ENCODE measurements at regions not wholly inside any gene's neighbourhood (a gene's known extent, or its start where the extent isn't known, plus 50 kb on each side); places are given as distances from the start of the nearest gene placed in this dataset.

- Mint-ChIP-seq H3K4me3 (no peak overlapping the region), H3K27ac (no peak overlapping the region), H3K36me3 (ENCODE audit: low read depth) (no peaks in the 10 kb centered on the region), H3K27me3 (ENCODE audit: low read depth) (no peaks in the 10 kb centered on the region), H3K9me3 (peaks cover 2% of the 10 kb centered on the region), H3K4me1 (peaks cover 27% of the 10 kb centered on the region)
- TF ChIP-seq, protein P1, sequence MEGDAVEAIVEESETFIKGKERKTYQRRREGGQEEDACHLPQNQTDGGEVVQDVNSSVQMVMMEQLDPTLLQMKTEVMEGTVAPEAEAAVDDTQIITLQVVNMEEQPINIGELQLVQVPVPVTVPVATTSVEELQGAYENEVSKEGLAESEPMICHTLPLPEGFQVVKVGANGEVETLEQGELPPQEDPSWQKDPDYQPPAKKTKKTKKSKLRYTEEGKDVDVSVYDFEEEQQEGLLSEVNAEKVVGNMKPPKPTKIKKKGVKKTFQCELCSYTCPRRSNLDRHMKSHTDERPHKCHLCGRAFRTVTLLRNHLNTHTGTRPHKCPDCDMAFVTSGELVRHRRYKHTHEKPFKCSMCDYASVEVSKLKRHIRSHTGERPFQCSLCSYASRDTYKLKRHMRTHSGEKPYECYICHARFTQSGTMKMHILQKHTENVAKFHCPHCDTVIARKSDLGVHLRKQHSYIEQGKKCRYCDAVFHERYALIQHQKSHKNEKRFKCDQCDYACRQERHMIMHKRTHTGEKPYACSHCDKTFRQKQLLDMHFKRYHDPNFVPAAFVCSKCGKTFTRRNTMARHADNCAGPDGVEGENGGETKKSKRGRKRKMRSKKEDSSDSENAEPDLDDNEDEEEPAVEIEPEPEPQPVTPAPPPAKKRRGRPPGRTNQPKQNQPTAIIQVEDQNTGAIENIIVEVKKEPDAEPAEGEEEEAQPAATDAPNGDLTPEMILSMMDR (IDR thresholded peaks at IDR 0.05; ENCODE audit: unreplicated experiment in 3 of 3) = no peak
Observed at GRCh38 chr2:226680719-226681118, 118.9 kb downstream of the IRS1 start.

GRCh38 chr2:226679389-226680065 lies 120.1 kb downstream of the IRS1 start:
- Mint-ChIP-seq H3K27me3 (ENCODE audit: low read depth) (no peaks in the 10 kb centered on the region), H3K4me3 (no peak overlapping the region), H3K4me1 (peaks cover 25% of the 10 kb centered on the region), H3K36me3 (ENCODE audit: low read depth) (no peaks in the 10 kb centered on the region), H3K9me3 (peaks cover 2% of the 10 kb centered on the region), H3K27ac (no peak overlapping the region)
- TF ChIP-seq, protein P1 (IDR thresholded peaks at IDR 0.05; ENCODE audit: unreplicated experiment in 3 of 3) = no peak

DNA sequence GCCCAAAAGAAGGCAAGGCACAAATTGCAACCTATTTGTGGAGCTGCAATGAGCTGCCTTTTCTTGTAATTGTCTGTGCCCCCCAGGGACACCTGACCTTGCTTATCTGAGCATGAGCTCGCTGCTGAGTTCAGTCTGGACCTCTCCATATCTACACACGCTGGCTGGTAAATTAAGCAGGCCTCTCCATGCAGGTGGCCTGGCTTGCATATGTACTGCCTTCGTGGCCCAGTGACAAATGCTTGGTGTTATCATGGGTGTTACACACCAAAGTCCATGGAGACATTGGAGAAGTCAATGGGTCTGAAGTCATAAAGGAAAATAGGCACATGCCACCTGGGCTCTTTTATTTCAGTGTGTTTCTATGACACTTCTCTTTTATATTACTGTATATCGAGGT lies 121.2 kb downstream of the IRS1 start:
- Mint-ChIP-seq H3K36me3 (ENCODE audit: low read depth) (no peaks in the 10 kb centered on the region), H3K4me3 (no peak overlapping the region), H3K4me1 (peaks cover 17% of the 10 kb centered on the region), H3K27me3 (ENCODE audit: low read depth) (no peaks in the 10 kb centered on the region), H3K27ac (no peak overlapping the region), H3K9me3 (peaks cover 2% of the 10 kb centered on the region)
- TF ChIP-seq, protein P1 (IDR thresholded peaks at IDR 0.05; ENCODE audit: unreplicated experiment in 3 of 3) = no peak

DNA sequence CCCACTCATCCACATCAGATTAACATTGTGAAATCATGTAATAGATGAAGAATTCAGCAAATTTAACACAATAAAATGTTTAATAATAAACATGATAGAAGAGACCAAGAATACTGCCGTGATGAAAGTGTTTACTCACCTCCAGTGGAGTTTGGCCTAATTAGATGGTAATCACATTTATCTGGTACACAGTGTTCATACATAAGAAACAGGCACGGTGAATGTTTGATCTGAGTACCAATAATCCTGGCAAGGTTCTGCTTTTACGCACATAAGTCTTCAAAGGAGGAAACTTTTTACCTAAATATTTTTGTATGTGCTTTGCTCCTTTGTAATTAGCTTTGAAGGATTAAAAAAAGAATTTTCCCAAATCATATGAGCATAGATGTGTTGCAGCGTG lies 122.5 kb downstream of the IRS1 start:
- no peaks in the 10 kb centered on the region for H3K36me3 Mint-ChIP-seq (ENCODE audit: low read depth)
- no peak overlapping the region for H3K4me3 Mint-ChIP-seq
- peaks cover 14% of the 10 kb centered on the region for H3K4me1 Mint-ChIP-seq
- H3K27me3 Mint-ChIP-seq (ENCODE audit: low read depth) = no peaks in the 10 kb centered on the region
- H3K27ac Mint-ChIP-seq = no peak overlapping the region
- TF ChIP-seq, protein P1 (IDR thresholded peaks at IDR 0.05; ENCODE audit: unreplicated experiment in 3 of 3) = no peak
- peaks cover 2% of the 10 kb centered on the region for H3K9me3 Mint-ChIP-seq

GRCh38 chr2:226676618-226677017 lies 123.0 kb downstream of the IRS1 start:
- peaks cover 14% of the 10 kb centered on the region for H3K4me1 Mint-ChIP-seq
- TF ChIP-seq, protein P1 (IDR thresholded peaks at IDR 0.05; ENCODE audit: unreplicated experiment in 3 of 3) = no peak
- no peak overlapping the region for H3K4me3 Mint-ChIP-seq
- H3K27ac Mint-ChIP-seq = no peak overlapping the region
- no peaks in the 10 kb centered on the region for H3K36me3 Mint-ChIP-seq (ENCODE audit: low read depth)
- H3K9me3 Mint-ChIP-seq = peaks cover 2% of the 10 kb centered on the region
- no peaks in the 10 kb centered on the region for H3K27me3 Mint-ChIP-seq (ENCODE audit: low read depth)

GRCh38 chr2:226674123-226674522 lies 125.5 kb downstream of the IRS1 start:
- Mint-ChIP-seq H3K4me3 (no peak overlapping the region), H3K27me3 (ENCODE audit: low read depth) (no peaks in the 10 kb centered on the region), H3K9me3 (peaks cover 2% of the 10 kb centered on the region), H3K36me3 (ENCODE audit: low read depth) (no peaks in the 10 kb centered on the region), H3K27ac (no peak overlapping the region), H3K4me1 (peaks cover 12% of the 10 kb centered on the region)
- TF ChIP-seq, protein P1 (IDR thresholded peaks at IDR 0.05; ENCODE audit: unreplicated experiment in 3 of 3) = no peak

Data from nephron (organoid).